Ammon's horn (tissue), 1 donor: ENCODE measurements at regions not wholly inside any gene's neighbourhood (a gene's known extent, or its start where the extent isn't known, plus 50 kb on each side); places are given as distances from the start of the nearest gene placed in this dataset.

ENCODE experiments used
- DNase-seq: peaks from one replicate; pipeline ENCODE4 v3.0.0-alpha.2; 2016; ENCODE audit warnings: low spot score

DNA sequence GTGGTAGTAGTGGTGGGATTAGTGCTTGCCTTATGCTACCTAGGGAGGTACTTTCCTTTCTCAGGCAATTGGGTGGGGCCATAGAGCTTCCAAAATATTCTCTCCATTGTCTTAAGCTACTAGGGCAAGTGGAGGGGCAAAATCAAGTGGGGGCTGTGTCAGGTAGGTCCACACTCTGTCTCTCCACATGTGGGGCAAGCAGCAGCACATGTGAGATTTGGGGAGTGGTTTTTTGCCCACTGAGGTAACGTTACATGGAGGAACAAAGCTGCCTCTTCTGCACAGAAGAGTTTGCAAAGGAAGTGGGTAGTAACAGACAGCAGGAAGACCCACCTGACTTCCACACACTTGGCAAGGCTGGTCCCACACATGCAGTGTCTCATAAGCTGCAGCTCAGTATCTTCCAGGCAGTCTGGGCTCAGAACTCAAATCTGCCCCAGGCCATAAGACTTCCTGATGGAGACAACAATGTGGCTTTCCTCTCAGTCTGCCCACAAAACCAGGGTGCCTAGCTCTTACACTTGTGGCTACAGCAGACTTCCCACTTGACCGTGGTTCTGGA is 1581.5 kb upstream of the PCDH20 start:
- no peak for DNase-seq

DNA sequence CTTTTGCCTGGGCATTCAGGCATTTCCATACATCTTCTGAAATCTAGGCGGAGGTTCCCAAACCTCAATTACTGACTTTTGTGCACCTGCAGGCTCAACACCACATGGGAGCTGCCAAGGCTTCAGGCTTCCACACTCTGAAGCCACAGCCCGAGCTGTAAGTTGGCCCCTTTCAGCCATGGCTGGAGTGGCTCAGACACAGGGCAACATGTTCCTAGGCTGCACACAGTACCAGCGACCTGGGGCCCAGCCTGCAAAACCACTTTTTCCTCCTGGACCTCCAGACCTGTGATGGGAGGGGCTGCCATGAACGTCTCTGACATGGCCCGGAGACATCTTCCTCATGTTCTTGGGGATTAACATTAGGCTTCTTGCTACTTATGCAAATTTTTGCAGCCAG is 1558.2 kb upstream of the PCDH20 start:
- DNase-seq: no peak

DNA sequence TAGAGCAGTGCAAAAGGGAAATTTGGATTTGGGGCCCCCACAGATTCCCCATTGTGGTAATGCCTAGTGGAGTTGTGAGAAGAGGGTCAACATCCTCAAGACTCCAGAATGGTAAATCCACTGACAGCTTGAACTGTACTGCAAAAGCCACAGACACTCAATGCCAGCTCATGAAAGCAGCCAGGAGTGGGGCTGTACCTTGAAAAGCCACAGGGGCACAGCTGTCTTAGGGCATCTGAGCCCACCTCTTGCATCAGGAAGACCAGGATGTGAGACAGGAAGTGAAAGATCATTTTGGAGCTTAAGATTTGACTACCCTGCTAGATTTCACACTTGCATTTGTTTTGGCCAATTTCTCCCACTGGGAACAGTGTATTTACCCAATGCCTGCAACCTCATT is 1548.9 kb upstream of the PCDH20 start:
- no peak for DNase-seq

DNA sequence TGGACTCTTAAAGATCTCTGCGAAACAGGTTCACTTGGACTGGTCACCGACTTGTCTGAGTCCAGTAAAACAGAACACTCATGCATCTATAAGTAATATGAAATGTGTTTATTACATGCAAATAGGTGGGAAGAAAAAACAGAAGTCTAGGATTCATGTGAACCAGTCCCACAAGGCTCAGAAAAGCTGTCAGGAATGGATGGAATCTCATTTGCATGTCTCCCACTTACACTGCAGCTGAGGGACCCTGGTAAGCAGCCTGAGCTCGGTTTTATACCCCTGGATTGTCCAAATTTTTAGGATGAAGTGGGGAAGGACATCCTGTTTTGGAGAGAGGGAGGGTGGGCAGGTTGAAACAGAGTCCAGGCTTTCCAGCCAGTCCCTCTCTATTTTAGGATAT is 1545.1 kb upstream of the PCDH20 start:
- no peak for DNase-seq

DNA sequence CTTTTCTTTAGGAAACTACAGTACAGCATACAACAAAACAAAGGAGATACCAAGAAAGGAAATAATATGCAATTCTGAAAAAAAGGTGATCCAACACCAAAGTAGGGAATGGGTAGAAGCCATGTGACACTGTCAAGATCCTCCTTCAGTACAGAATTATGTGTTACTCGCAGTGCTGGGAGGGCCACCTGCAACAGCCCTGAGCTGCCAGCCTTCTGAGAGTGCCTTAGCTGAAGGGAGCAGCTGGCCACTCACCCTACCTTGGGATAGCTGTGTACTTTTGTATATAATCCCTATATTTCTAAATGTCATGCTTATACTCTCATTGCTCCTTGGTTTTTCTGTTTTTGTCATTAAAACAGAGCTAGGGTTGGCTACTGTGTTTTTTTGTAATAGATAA is 1518.2 kb upstream of the PCDH20 start:
- no peak for DNase-seq

DNA sequence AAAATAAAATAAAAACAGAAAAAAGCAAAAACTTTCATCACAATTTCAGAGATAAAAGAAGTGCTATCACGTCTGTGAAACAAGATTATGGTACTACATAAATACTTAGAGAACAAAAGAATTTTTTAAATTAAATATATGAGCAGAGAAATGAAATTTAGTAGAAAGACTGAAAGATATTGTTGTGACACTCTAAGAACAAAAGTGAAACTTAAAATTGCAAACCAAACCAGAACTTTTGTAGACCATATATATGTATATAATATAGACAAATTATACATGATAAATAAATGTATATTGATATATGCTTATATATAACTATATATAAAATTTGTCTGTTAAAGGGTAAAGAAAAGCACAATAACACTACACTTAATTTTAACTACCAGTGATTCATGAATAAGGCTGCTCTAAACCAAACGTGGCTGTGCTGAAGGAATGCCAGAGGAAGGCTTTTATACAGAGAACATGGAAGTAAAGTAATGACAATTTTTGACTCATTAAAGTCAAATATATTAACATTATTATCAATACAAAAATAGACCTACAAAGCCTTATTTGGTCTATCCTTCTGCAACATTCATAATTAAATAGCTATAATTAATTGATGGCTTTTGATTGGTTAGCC is 1516.7 kb upstream of the PCDH20 start:
- DNase-seq: no peak

DNA sequence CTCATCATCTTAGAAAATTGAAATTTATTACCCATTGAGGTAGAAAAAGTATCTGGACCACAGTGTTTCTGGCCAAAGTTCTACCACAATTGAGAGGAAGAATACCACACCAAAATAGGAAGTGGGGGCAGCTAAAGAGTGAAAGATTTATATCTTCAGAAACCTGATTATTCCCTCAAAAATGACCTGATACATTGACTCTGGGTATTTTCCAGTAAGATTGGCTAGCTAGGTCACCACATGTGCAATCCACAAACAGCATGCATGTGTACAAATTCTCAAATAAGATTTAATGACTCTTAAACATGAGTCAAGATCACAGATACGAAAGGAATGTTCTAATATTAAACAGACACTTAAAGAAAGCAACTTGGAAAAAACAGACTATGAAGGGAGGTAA is 1516.2 kb upstream of the PCDH20 start:
- DNase-seq: no peak

DNA sequence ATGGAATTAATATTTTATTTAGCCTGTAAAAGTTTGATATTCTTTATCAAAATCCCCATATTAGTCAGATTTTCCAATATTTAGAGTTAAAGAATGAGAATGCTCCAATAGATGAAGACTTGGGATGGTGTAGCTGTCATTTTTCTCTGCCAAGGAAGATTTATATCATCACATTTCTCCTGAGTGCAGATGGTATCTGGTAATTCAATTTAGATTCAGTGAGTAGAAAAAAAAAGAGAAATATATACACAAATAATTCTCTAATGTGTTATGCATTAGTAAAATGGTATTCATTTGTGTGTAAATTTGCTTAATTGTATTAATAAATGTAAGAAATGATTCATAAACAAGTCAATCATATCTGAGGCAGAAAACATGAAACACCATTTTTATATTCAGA is 1508.7 kb upstream of the PCDH20 start:
- no peak for DNase-seq

DNA sequence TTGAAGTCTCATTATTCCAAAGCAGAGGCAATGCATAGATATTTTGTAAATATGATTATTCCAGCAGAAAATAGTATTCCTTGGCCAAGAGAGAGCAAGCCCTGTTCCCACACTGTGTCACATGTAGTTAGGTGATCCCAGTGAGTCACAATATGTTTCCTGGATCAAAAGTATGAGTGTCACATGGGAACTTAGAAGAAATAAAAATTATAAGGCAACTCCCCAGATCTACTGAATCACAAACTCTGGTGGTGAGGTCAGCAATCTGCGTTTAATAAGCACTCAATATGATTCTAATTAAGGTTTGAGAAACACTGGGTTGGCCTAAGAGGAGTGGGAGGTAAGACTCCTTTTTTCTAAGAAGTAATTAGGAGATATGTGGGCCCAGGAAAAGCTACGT is 1504.5 kb upstream of the PCDH20 start:
- DNase-seq: no peak

DNA sequence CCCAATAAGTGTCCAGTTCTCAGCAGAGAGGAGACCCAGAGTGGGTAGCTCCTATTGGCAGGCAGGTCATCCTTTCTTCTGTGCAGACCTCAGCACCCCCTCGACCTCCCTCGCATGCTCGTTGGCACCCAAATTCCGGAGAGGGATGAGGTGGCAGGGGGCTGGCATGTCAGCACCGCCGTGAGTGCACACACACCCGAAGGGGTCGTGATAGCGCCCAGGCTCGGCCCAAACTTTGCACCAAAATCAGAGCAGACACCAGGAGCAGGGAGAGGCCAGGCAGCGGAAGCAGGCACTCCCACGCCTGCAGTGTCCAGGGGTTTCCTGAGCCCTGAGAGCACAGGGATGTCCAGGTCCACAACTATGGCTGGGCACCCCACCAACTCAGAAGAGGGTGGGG is 1503.8 kb upstream of the PCDH20 start:
- DNase-seq: no peak

DNA sequence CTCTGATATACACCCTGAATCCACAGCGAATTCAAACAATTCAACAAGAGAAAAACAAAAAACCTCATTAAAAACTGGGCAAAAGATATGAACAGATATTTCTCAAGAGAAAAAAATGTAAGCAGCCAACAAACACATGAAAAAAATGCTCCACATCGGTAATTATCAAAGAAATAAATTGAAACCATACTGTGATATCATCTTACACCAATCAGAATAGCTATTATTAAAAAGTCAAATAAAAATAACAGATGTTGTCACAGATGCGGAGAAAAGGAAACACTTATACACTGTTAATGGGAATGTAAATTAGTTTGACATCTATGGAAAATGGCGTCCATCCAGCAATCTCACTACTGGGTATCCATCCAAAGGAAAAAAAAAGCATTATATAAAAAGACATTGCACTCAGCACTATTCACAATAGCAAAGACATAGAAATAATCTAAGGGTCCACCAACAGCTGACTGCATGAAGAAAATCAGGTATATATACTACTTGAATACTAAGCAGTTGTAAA is 1495.0 kb upstream of the PCDH20 start:
- DNase-seq: no peak

DNA sequence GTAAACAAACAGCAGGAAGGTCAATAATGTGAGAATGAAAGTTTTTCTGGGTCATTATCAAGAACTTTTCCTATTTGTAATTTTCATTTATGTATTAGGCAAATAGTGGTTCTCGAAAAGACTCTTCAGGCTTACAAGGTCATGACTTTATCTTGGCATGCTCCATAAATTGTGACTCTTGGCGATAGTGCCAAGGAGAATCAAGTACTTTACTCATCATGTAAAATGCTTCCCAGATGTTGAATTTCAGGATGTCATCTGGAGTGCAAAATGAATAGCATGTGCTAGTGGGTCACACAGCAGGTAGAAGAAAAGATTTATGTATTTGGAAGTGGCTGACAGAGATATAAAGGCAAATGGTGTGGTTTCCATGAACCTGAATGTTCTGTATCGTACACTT is 1492.7 kb upstream of the PCDH20 start:
- DNase-seq: no peak

DNA sequence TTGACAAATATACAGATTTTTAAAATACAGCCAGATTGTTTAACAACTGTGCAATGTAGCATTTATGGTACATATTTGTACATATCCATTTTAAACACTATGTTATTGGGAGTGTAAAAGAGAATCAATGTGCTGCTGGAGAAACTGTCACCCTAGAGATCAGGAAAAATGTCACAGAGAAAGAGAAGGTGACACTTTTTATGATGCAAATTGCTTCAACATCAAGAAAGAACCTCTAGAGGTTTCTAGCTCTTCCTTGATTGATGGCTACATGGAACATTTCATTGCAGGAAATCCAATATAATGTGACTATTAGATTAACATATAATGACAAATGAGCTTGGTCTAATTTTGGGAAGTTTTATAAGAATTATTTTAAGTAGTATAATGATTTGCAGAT is 1491.2 kb upstream of the PCDH20 start:
- no peak for DNase-seq

DNA sequence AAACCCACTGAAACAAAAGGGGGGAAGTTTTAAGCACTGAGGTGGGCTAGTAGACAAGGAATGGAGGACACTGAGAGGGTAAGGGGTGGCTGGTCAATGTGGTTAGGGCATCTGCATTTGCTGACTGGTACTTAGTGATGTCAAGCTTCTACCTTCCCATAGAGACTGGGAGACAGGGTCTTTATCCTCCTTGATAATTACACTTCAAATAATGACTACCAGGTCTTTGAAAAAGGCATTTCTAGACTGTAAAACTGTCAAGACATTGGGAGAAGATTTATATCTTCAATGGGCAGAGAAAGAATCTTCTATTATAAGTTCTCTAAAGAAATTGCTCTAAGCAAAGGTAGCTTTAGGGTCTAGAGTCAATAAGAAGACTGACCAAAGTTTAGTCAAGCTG is 1490.8 kb upstream of the PCDH20 start:
- no peak for DNase-seq

DNA sequence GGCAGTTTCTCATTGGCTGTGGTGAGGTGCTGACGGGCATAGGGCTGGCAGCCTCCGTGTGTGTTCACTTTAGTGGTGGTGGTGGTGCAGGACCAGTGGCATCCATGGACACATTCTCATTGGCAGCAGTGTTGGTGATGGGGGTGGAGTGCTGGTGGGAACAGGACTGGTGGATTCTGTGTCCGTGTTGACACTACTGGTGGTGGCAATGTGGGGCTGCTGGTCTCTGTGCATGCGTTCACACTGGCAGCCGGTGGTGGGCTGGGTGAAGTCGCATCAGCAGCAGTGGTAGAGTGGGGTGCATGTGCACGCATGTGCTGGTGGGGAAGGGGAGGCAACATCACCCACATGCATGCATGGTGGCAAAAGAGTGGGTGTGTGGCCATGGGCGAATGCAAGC is 1471.4 kb upstream of the PCDH20 start:
- DNase-seq: no peak

DNA sequence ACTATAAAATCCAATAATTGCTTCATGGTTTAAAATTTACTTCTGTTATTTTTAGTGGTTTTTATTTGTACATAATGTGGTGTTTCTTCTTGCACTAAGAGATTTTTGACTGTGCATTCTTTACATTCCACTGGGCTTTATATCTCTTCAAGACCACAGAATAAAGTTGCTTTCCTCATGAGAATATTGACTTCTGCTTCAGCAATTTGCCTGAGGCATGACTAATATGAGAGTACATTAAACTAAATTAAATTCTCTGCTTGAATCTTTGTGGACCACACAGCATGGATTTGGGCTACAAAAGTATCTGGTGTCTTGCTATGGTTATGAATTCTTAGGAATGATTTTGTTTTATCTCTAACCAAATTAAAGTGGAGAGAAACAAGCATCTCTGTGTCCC is 1463.4 kb upstream of the PCDH20 start:
- no peak for DNase-seq

DNA sequence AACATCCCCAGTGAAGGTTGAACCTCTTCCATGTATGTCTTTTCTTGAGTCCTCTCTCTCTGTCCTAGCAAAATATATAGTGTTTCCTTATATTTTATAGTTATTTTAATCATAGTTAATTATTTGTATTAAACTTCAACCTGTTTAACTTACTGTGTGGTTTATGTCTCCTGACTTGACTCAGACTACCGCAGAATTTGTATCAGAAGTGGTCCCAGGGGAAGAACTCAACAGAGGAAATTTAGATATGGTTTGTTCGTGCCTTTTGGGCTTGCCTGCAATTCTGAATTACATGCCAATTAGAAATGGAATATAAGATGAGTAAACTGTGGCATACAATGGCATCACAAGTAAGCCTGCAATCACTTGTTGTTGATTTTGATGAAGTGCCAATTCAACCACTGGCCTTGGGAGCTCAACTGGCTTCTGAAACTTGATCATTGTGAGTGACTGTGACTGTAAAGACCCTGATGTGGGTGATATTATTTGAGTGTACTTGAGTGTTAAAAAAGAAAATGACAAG is 1459.5 kb upstream of the PCDH20 start:
- DNase-seq: no peak

DNA sequence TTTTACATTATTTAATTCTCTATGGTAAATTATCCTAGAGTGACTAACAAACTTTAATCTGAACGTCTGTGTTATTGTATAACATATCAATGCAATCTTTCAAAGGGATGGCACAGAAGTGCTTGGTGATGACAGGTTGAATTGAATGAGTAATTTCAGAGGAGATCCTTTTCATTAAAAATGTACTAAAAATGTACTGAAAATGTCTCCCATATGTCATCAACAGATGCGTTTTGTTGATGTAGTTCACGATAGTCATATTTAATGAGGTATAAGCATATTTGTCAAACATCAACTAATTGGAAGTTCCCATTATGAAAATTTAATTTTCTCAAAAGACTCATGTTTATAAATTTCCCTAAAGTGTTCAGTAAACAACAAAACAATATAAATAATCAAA is 1434.7 kb upstream of the PCDH20 start:
- DNase-seq: no peak

DNA sequence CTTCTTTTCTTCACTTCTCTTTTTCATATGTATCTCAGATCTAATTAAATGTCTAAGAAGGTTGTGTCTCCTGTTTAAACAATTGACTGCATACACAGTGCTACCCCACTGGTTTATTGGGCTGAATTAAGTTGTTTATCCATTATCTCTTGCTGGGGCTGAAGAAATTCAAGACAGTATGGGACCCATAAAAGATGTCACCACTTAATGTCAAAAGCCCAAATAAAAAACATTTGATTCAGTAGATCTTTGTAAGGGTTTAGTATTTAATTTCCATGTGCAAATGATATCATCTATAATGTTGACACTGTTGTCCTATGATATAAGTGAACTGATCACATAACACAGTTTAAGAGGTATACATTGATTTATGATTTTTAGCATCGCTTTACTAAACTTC is 1431.9 kb upstream of the PCDH20 start:
- no peak for DNase-seq

DNA sequence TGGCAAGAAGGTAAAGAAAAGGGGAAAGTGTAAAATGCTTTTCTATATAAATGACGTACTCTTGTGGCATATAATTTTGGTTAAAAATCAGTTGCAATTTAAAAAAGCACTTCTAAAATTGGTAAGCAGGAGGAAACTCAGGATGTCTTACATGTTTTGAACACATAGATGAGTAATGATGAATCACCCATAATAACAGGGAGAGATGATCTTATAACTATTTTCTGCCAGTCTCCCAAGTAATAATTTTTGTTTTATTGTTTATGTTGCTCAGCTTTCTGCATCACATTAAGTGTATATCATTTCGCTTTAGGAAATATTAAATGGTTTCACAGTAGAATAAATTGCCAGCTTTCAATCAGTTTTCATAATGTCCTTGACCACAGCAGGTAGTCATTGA is 1430.7 kb upstream of the PCDH20 start:
- no peak for DNase-seq

DNA sequence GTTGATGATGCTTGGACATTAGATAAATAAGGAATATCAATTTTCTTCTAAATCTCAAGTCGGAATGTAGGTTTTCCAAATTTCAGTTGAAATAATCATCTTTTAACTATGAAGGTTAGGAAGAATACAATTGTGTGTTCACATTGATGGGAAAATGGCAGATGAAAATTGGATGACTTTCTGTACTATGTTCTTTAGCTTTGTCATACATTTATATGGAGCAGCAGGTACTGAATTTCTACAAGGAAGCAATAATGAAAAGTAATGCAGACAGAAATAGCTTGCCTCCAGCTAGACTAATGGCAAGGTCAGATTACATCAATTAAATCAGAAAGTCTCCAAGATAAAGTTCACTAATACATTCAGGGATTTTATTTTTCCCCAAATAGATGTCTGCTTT is 1423.7 kb upstream of the PCDH20 start:
- no peak for DNase-seq

DNA sequence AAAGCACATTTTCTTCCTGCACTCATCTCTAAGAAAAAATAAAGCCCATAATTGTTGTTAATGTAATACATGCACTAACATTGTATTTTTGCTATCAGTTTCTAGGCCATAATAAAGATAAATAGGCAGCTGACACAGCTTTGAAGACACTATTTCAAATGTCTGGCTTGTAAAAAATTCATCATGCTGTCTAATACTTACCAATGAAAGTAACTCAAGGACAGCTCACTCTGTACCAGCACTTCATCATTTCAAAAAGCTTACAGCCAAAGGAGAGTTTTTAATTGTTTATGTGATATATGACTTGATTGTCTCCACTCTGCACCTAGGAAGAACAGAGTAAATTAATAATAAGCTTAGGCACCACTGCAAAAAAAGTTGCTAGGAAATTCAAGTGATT is 1423.3 kb upstream of the PCDH20 start:
- DNase-seq: no peak

DNA sequence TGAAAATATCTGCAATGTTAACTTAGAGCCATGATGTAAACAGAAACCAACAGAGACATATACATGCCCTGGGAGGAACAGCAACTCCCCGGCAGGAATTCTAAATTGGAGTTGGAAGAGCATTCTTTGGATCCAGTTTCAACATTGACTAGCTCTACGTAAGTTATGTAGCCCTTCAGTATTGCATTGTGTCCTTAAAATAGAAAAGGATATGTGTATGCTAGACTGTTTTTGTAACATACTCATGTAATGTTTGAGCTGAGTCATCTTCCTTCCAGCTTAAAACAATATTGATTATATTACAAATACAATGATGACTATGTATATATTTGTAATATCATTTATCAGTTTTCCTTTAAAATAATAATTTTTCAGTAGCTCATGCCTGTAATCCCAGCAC is 1422.2 kb upstream of the PCDH20 start:
- no peak for DNase-seq

DNA sequence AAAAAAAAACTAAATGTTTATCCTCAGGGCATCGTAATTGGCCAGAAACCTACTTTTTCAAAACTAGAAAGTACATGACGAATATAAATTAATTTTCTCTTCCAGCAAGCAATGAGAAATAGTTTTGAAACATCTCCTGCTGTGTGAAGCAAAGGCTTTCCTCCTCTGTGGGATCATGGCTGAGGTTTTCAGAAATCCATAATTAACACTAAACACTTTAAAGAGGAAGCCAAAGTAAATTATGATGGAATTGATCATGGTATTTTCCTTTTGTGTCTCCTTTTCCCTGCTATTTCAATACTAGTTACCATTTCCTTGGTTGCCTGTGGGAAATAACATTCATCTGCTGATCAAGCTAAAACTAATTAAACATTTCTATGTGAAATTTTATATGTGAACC is 1413.8 kb upstream of the PCDH20 start:
- no peak for DNase-seq
